ENCODE measurements at regions not wholly inside any gene's neighbourhood (a gene's known extent, or its start where the extent isn't known, plus 50 kb on each side); places are given as distances from the start of the nearest gene placed in this dataset.

DNA sequence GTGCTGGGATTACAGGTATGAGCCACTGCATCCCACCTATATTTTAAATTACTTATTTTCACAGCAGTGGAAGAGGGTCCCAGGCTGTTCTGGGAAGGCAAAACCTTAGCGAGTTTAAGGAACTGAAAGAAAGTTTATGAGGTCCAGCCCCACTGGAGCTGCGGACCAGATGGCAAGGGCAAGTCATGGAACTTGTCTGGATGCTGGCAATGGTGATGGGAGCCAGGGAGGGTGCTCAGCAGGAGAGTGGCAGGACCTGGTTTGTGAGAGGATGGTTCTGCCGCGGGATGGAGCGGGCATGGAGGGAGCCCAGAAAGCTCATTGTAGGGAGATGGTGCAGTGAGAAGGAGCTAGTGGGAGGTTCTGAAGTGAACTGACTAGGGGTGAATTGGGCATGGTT, 50.6 kb upstream of the SLC45A1 start:
- no peak for DNase-seq (ENCODE audit: low read depth in 2 of 2)

DNA sequence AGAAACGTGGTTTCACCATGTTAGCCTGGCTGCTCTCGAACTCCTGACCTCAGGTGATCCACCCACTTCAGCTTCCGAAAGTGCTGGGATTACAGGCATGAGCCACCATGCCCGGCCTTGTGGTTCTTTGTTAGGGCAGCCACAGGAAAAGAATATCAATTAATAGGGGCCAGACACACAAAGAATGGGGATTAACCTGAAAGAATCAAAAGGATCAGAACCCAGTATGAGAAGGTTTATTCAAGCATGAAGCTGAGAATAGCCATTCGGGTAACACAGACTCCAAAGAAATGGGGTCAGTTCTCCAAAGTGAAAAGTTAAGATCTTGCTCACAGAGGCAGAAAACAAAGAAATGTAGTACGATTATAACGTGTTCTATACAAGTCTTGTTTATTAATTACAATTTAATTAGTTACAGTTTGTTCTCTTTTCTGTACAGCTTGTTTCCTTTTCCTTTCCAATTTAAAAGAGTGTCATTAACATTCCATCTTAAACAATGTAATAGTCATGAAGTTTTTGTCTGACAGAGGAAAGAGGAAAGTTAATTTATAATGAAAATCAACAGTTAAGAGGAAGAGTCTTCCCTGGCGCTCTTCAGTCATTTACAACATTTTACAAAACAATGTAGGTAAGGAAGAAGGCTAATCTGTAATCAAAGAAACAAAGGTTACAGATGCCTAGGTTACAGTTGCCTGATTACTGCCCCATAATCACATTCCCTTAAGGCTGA, 51.3 kb upstream of the SLC45A1 start:
- DNase-seq (ENCODE audit: low read depth in 2 of 2), result no peak

DNA sequence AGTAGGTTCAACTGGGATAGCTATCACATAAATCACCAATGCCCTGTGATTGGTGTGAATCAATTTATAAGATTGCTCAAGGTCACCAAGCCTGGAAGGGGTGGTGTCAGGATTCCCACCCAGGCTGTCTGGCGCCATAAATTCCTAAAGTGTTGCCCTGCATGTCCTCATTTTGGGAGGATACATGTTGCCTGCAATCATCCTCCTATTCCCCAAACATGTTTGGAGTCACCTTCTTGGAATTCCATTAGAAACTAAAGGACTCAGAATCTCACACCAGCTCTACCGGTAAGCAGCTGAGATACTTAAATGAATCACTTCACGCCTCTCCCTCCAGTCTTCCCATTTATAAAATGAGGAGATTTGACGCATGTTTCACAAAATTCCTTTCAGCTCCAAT, 54.1 kb upstream of the SLC45A1 start:
- no peak for DNase-seq (ENCODE audit: low read depth in 2 of 2)

DNA sequence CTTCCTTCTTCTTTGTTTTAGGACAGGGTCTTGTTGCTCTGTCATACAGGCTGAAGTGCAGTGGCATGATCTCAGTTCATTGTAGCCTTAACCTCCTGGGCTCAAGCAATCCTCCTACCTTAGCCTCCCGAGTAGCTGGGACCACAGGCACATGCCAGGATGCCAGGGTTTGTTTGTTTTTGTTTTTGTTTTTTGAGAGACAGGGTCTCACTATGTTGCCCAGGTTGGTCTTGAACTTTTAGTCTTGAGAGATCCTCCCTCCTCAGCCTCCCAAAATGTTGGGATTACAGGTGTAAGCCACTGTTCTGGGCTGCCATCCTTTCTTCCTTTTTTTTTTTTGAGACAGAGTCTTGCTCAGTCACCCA, 56.5 kb upstream of the SLC45A1 start:
- DNase-seq (ENCODE audit: low read depth in 2 of 2), result no peak

DNA sequence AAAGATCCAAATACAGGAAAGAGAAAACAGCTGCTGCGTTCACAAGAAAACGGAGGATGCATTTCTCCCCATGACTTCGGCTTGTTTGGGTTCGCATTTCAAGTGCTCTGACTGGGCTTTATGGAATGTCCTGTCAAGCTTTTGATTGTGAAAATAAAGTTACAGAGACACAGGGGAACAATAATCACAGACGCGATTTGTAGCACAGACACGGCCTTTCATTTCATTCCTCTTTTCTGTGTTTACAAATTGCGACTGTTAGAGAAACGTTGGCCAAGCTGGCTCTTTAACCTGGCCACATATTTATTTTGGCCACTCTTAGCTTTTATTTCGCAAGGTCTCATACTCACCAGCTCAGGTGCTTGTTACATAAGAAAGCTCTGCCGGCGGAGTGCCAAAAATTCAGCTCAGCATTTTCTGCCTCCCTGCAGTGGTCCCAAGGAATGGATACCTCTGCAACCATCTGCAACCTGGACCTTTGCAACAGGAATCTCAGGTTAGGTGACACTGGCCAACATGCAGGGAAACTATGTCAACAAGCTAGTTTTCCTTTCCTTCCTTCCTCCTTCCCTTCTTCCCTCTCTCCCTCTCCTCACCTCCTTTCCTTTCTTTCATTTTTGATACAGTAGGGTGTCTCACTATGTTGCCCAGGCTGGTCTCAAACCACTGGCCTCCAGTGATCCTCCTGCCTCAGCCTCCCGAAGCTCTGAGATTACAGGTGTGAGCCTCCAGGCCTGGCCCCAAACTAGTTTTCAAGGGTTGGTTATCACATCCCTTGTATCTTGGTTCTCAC, 58.2 kb upstream of the SLC45A1 start:
- no peak for DNase-seq (ENCODE audit: low read depth in 2 of 2)

DNA sequence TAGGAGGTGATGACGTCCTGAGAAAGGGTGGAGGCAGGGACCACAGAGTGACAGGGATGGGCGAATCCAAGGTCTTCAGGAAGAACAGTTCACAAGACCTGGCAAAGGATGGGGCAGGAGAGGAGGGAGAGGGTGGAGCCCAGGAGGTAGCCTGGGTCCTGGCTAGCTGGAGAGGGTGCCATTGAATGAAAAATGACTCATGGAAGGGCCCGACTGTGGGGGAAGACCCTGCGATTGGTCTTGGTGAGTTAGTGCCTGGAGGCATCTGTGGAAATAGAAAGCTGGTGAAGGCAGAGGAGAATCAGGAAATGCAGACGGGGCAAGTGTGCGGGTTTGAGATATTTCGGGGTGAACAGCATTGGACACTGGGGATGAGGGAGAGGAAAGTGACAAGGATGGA, 60.3 kb upstream of the SLC45A1 start:
- DNase-seq (ENCODE audit: low read depth in 2 of 2), result no peak

DNA sequence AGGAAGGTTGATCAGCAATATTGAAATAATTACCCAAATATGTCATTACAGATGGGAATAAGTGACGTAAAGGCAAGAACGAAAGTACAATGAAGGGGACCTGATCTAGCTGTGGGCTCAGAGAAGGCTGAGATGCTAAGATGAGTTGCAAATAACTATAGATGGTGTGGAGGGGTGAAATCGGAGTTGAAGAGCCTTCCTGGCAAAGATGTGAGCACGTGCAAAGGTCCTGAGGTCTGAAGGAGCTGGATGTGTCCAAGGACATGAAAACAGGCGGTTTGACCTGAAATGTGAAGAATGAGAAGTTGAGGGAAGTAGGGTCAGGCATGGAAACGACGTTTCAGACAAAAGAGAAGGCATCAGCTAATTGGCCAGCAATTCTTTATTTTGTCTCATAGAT, 61.6 kb upstream of the SLC45A1 start:
- DNase-seq (ENCODE audit: low read depth in 2 of 2), result no peak

DNA sequence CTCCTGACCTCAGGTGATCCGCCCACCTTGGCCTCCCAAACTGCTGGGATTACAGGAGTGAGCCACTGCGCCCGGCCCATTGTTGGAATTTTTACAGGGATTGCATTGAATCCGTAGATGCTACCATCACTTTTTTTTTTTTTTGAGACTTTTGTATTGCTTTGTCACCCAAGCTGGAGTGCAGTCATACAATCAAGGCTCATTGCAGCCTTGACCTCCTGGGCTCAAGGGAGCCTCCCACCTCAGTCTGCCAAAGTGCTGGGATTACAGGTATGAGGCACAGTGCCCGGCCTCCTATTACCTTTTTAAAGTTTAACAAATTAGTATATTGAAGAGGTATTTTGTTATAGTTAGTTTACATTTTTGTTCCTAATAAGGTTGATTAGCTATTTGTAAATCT, 62.2 kb upstream of the SLC45A1 start:
- no peak for DNase-seq (ENCODE audit: low read depth in 2 of 2)

DNA sequence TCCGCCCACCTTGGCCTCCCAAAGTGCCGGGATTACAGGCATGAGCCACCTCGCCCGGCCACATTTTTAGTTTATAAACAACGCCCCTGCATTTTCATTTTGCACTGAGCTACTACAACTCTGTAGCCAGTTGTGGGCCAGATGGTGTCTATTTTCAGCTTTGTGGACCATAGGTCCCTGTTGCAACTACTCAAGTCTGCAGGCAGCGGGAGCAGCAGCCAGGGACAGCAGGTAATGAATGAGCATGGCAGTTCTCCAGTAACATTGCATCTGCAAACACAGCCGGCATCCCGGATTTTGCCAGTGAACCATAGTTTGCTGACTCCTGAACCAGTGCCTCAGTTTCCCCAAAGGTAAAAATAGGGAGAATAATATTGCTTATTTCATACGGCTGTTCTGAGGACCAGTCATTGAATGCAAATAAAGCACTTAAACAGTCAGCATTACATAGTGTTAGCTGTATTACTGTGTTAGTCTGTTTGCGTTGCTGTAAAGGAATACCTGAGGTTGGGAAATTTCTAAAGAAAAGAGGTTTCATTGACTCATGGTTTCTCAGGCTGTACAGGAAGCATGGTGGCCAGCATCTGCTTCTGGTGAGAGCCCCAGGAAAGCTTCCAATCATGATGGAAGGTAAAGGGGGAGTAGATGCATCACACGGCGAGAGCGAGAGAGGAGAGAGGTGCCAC, 65.5 kb upstream of the SLC45A1 start:
- DNase-seq (ENCODE audit: low read depth in 2 of 2), result no peak

DNA sequence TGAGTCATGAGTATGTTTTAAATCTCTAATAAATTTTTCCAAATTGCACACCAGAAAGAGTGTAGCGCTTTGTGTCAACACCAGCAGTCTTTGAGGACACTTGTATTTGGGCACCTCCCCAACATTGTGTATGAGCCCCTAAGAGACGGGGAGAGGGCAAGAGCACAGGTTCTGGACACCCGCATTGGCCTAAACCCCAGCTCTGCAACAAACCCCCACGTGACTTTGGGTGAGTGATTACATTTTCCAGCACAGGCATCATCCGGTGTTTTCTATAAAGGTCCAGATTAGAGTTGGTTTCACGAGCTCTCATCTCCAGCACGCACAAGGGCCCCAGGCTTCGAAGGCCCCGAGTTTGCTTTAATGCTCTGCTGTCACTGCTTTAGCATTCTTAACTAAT, 66.3 kb upstream of the SLC45A1 start:
- DNase-seq (ENCODE audit: low read depth in 2 of 2), result no peak

DNA sequence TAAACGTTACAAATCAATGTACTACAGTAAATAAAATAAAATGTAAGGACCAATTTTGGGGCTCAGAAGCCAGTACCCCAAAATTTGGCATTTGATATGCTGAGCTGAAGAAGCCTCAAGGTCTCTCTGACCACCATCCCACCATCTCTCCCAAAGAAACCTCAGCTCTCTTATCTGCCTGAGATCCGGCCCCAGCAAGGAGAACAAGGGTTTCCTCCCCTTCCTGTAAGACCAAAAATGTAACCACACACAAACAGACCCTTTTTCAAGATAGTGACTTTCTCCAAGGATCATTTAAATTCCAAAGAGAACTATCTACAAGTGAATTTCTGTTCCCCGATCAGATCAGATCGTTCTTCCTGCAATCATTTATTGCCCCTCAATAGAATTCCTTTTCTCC, 68.1 kb upstream of the SLC45A1 start:
- DNase-seq (ENCODE audit: low read depth in 2 of 2), result no peak

DNA sequence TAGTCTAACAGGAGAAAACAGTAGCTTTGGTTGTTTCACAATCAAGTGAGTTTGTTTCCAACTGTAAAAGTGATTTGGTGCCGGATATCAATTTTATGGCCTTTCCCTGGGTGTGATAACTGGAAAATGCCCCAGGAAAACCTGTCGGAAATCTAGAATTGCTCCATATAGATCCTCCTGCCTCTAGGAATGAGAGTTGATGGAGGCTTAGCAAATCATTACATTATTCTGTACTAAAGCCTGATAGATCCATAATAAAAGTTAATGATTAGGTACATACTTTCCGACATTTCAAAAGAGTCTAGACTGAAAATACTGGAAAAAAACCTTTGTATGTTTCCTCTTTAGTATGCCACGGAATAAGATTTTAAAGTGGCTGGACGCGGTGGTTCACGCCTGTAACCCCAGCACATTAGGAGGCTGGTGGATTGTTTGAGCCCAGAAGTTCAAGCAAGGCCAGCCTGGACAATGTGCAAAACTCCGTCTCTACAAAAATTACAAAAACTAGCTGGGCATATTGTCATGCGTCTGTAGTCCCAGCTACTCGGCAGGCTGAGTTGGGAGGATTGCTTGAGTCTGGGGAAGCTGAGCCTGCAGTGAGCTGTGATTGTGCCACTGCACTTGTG, 70.0 kb upstream of the SLC45A1 start:
- no peak for DNase-seq (ENCODE audit: low read depth in 2 of 2)

DNA sequence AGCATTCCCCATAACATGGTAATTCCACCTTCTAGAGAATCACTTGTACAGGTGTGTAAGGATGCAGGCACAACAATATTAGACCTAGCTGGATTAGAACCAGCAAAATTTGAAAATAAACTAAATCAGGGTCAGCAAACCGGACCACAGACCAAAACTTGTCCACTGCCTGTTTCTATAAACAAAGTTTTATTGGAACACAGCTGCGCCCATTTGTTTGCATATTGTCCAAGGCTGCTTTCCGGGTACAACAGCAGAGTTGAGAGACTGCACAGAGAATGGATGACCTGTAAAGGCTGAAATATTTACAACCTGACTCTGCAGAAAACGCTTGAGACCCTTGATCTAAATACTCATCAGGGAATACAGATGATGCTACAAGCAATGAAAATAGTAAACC, 73.6 kb upstream of the SLC45A1 start:
- no peak for DNase-seq (ENCODE audit: low read depth in 2 of 2)

DNA sequence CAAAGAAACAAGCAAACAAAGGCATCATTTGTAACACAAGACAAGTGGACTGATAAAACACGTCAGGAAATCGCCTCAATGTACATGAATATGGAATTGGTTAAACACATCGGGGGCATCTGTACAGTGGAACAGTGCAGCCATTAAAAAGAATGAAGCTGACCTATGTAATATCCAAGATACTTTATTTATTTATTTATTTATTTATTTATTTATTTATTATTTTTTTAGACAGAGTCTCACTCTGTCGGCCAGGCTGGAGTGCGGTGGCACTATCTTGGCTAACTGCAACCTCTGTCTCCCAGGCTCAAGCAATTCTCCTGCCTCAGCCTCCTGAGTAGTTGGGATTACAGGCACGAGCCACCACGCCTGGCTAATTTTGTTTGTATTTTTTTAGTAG, 75.4 kb upstream of the SLC45A1 start:
- no peak for DNase-seq (ENCODE audit: low read depth in 2 of 2)

DNA sequence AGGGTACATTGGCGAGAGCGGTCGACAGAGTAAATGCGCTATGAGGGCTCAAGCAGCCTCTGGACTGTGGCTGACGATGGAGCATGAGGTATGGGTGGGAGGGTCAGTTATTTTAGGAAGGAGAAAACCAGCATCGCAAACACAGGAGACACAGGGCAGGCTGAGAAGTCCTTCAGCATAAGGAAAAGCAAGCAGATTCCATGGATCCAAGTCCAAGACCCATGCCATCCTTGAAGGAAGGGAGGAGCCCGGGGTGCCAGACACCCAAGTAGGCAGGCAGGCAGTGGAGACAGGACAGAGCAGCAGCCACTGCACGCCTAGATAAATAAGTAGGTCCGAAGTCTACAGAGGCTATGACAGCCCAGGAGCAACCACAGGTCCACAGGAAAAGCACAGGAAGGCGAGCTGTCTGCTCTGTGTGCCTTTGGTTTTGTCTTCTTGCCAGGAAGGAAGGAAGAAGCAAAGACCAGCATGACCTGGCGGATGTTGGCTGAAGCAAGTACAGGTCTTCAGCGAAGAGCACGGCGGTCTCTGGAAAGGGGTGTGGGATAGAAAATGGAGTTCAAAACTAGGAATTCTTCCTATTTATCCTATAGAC, 76.4 kb upstream of the SLC45A1 start:
- no peak for DNase-seq (ENCODE audit: low read depth in 2 of 2)

DNA sequence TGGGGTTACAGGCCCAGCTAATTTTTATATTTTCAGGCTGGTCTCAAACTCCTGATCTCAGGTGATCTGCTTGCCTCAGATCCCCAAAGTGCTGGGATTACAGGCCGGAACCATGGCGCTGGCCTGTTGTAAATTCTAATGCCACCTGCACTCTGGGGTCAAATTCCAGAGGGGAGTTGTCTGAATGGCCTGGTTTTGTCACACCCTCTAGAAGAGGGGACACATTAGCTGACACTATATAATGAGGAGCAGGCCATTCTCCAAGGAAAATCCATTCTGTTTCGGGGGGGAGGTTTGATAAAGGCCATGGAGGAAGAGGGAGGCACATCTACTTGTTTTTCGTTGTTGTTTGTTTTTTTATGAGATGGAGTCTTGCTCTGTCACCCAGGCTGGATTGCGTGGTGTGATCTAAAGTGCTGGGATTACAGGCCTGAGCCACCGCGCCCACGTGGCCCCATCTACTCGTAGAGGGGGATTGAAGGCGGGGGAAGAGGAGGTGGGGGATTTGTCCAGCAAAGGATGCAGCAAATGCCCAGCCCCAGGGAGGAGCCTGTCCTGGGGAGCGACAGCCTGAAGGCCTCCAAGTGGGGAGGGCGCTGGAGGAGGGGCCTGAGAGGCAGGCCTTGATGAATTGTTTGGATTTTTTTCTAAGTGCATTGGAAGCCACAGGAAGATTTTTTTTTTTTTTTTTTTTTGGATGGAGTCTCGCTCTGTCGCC, 78.4 kb upstream of the SLC45A1 start:
- no peak for DNase-seq (ENCODE audit: low read depth in 2 of 2)

DNA sequence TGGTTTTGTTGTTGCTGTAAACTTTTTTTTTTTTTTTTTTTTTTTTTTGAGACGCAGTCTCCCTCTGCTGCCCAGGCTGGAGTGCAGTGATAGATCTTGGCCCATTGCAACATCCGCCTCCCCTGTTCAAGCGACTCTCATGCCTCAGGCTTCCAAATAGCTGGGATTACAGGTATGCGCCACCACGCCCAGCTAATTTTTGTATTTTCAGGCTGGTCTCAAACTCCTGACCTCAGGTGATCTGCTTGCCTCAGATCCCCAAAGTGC, 78.9 kb upstream of the SLC45A1 start:
- no peak for DNase-seq (ENCODE audit: low read depth in 2 of 2)

DNA sequence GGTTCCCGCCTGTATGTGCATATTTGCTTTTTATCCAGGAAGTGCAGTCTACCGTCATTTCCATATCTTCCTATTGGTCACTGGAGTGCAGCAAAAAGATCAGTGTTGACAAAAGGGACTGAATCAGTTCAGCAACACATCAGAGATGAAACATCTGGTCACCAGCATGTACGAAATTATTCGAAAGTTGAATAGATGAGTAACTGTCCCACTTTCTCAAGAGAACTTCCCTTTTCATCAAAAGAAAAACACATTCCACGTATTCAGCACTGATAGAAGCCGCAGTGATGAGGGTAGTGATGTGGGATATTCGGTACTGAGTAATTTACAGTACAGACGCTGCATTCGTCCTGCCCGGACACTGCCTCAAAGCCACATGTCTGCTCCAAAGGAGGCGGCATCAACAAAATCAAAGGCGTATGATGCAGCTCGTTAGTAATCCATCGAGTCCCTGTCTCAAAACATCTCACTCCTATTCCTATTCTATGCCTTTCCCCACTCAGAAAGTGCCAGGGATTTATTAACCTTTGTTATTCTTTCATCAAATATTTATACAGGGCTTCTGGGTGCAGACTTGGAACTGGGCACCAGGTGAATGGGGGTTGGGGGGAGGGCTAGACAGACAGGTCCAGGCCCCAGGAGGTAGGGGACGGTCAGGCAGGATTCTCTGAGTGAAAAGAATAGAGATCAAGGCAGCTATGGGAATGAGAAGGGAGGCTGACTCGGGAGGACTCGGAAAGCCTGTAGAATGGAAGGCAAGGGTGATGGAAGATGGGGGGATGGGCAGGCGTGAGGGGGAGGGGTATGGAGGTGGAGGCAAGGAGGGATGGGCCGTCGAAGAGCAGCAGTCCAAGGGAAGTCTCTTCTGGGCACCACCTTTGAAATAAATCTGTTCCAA, 79.5 kb upstream of the SLC45A1 start:
- DNase-seq (ENCODE audit: low read depth in 2 of 2), result no peak

DNA sequence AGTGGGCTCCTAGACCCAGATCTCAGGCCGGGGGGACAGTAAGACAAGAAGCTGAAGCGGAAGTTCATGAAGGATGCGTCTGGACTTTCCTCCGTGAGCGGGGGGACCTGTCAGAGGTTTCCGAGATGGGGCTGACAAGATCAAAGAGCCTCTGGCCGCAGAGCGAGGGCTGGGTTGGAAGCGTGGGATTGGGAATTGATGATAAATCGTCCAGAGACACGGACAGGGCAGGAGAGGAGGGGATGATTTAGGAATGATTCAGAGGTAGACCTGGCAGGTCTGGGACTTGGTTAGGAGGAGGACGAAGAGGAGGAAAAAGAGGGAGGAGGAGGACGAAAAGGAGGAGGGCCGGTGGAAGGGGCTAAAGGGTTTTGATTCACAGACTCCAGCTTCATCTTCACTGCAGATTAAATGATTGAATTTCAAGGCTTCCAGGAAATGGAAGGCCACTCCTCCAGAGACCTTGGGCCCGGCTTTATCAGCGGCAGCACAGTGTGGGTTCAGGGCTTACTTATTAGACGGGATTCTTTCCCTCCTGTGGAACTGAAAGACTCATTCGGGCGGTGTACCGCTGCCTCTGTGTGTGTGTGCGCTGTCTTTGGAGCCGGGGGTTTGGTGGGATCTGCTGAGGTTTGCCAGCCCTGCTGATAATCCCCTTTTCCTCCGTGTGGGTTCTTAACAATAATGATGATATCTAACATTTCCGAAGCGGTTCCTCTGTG, 85.7 kb upstream of the SLC45A1 start:
- no peak for DNase-seq (ENCODE audit: low read depth in 2 of 2)

DNA sequence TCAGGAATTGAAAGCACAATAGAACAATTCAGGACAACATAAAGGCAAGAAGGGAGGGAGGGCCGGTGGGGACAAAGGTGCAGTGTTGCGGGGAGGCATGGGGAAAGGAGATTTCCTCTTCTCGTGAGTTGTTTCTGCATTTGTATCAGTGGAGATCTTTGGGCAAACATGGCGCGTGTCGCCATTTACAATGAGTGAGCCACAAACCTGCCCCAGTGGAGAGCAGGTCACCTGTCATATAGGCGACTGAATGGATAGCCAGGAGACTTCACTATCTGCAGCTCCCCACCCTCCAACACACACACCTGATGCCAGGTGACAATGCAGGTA, 87.7 kb upstream of the SLC45A1 start:
- no peak for DNase-seq (ENCODE audit: low read depth in 2 of 2)

Measured in stimulated activated CD4-positive, alpha-beta T cell treated with anti-CD3 and anti-CD28 coated beads, Interleukin-4, amount 100 ng/mL, for 48 hours (primary cell).